LNCaP clone FGC (cell line): ENCODE measurements at regions not wholly inside any gene's neighbourhood (a gene's known extent, or its start where the extent isn't known, plus 50 kb on each side); places are given as distances from the start of the nearest gene placed in this dataset.

Experiments
- DNase-seq: peaks from one replicate; pipeline ENCODE4 v3.0.0-alpha.2; 2011; ENCODE audit warnings: low read depth
- H3K4me3 ChIP-seq: 2 replicates; pipeline ENCODE4 v1.5.1; 2011; ENCODE audit warnings: mild to moderate bottlenecking, low read depth, low read length, control low read depth
- CTCF ChIP-seq: IDR thresholded peaks from 2 replicates; pipeline ENCODE4 v1.5.1; 2012; ENCODE audit warnings: mild to moderate bottlenecking; ENCODE audit not compliant: control insufficient read depth, insufficient read depth; ENCODE audit errors: extremely low read depth

GRCh38 chr5:9710069-9710468 is 79.9 kb upstream of the TAS2R1 start:
- DNase-seq, result no peak
- no peak overlapping the region for H3K4me3 ChIP-seq
- TF ChIP-seq CTCF, result no peak

GRCh38 chr5:9707732-9708462 is 77.7 kb upstream of the TAS2R1 start:
- no peak for DNase-seq
- TF ChIP-seq CTCF, result no peak

GRCh38 chr5:9699681-9700080 is 69.5 kb upstream of the TAS2R1 start:
- no peak for DNase-seq
- no peak overlapping the region for H3K4me3 ChIP-seq
- TF ChIP-seq CTCF, result no peak

More at GRCh38 chr5:9707732-9708462, 77.7 kb upstream of the TAS2R1 start:
- H3K4me3 ChIP-seq, result no peak overlapping the region

GRCh38 chr5:9698841-9699240 is 68.7 kb upstream of the TAS2R1 start:
- DNase-seq, result no peak
- no peak for TF ChIP-seq CTCF
- no peak overlapping the region for H3K4me3 ChIP-seq

- no peak overlapping the region for H3K4me3 ChIP-seq
- no peak for TF ChIP-seq CTCF
- DNase-seq, result no peak
These were observed 68.1 kb upstream of the TAS2R1 start for GRCh38 chr5:9698125-9698826.

GRCh38 chr5:9692576-9692975 is 62.4 kb upstream of the TAS2R1 start:
- DNase-seq, result no peak
- no peak overlapping the region for H3K4me3 ChIP-seq
- TF ChIP-seq CTCF, result no peak
